GM12891 (cell line): ENCODE measurements at regions not wholly inside any gene's neighbourhood (a gene's known extent, or its start where the extent isn't known, plus 50 kb on each side); places are given as distances from the start of the nearest gene placed in this dataset.

Source experiments
- PAX5 ChIP-seq: IDR thresholded peaks from 2 replicates; pipeline ENCODE4 v1.6.1; 2011; ENCODE audit warnings: low read length, moderate library complexity, mild to moderate bottlenecking; ENCODE audit not compliant: insufficient read depth, severe bottlenecking
- POLR2A ChIP-seq: IDR thresholded peaks from 2 replicates; pipeline ENCODE4 v1.6.1; 2011; ENCODE audit warnings: low read depth, low read length, control low read depth
- POLR2AphosphoS5 ChIP-seq: IDR thresholded peaks from 2 replicates; pipeline ENCODE4 v1.6.1; 2011; ENCODE audit warnings: low read depth, low read length, control low read depth
- POU2F2 ChIP-seq: IDR thresholded peaks from 2 replicates; pipeline ENCODE4 v1.6.1; 2011; ENCODE audit warnings: low read depth, mild to moderate bottlenecking, control low read depth, low read length, moderate library complexity
- SPI1 ChIP-seq: IDR thresholded peaks from 2 replicates; pipeline ENCODE4 v1.6.1; 2011; ENCODE audit warnings: low read depth, low read length, control low read depth
- TAF1 ChIP-seq: IDR thresholded peaks from 2 replicates; pipeline ENCODE4 v1.6.1; 2011; ENCODE audit warnings: low read depth, low read length, control low read depth

- no peak for TF ChIP-seq POLR2A
- TF ChIP-seq POLR2AphosphoS5 = no peak
- TF ChIP-seq SPI1 = no peak
- no peak for TF ChIP-seq TAF1
- TF ChIP-seq POU2F2 = no peak
- no peak for TF ChIP-seq PAX5
These were observed 252.6 kb downstream of the TTC32 start for GRCh38 chr2:19649142-19649541.
